Hepatocyte (in vitro differentiated cells): ENCODE measurements at regions not wholly inside any gene's neighbourhood (a gene's known extent, or its start where the extent isn't known, plus 50 kb on each side); places are given as distances from the start of the nearest gene placed in this dataset.

Source experiments
- DNase-seq: peaks from one replicate; pipeline ENCODE4 v3.0.0-alpha.2; 2016; ENCODE audit warnings: low spot score
- H2AFZ ChIP-seq: fragments of 200-600 bp; sonication (generic); 2 replicates; pipeline ENCODE4 v1.6.0; 2016; ENCODE audit warnings: antibody characterized with exemption, mild to moderate bottlenecking
- H3K27ac ChIP-seq: fragments of 200-600 bp; sonication (generic); 2 replicates; pipeline ENCODE4 v1.5.1; 2016; ENCODE audit warnings: mild to moderate bottlenecking
- H3K27me3 ChIP-seq: fragments of 200-600 bp; sonication (generic); 2 replicates; pipeline ENCODE4 v1.6.1; 2016
- H3K36me3 ChIP-seq: fragments of 200-600 bp; sonication (generic); replicated peaks from 2 replicates; pipeline ENCODE4 v1.5.1; 2016; ENCODE audit warnings: low read depth; ENCODE audit not compliant: insufficient read depth
- H3K4me1 ChIP-seq: fragments of 200-600 bp; sonication (generic); 2 replicates; pipeline ENCODE4 v1.5.1; 2016; ENCODE audit warnings: mild to moderate bottlenecking, moderate library complexity; ENCODE audit not compliant: insufficient read depth
- H3K4me2 ChIP-seq: fragments of 200-600 bp; sonication (generic); 2 replicates; pipeline ENCODE4 v1.6.0; 2016
- H3K4me3 ChIP-seq: fragments of 200-600 bp; sonication (generic); 2 replicates; pipeline ENCODE4 v1.5.1; 2016; ENCODE audit warnings: mild to moderate bottlenecking
- H3K79me2 ChIP-seq: fragments of 200-600 bp; sonication (generic); 2 replicates; pipeline ENCODE4 v1.6.0; 2017; ENCODE audit warnings: mild to moderate bottlenecking
- H3K9me2 ChIP-seq: fragments of 200-600 bp; sonication (generic); replicated peaks from 2 replicates; pipeline ENCODE4 v1.6.0; 2017; ENCODE audit warnings: mild to moderate bottlenecking; ENCODE audit not compliant: insufficient read depth
- H3K9me3 ChIP-seq: fragments of 200-600 bp; sonication (generic); 2 replicates; pipeline ENCODE4 v1.5.1; 2016; ENCODE audit warnings: low read depth, mild to moderate bottlenecking
- H4K20me1 ChIP-seq: fragments of 200-600 bp; sonication (generic); 2 replicates; pipeline ENCODE4 v1.6.0; 2016; ENCODE audit warnings: mild to moderate bottlenecking; ENCODE audit not compliant: insufficient read depth, poor library complexity, severe bottlenecking
- CTCF ChIP-seq: fragments of 200-600 bp; sonication (generic); IDR thresholded peaks from 2 replicates; pipeline ENCODE4 v1.5.1; 2016; ENCODE audit warnings: antibody characterized with exemption, mild to moderate bottlenecking; ENCODE audit not compliant: poor library complexity
- EZH2 ChIP-seq: fragments of 200-600 bp; sonication (generic); IDR thresholded peaks from 2 replicates; pipeline ENCODE4 v1.6.1; 2016; ENCODE audit warnings: antibody characterized with exemption, mild to moderate bottlenecking, borderline replicate concordance
- EZH2phosphoT487 ChIP-seq: fragments of 200-600 bp; sonication (generic); IDR thresholded peaks from one replicate; pipeline ENCODE4 v1.6.1; 2018; ENCODE audit warnings: antibody characterized with exemption, mild to moderate bottlenecking, low read depth, moderate library complexity; ENCODE audit not compliant: unreplicated experiment, severe bottlenecking
- WGBS: methylation state at CpG from one replicate; pipeline ENCODE4 v1.1.6; 2016; ENCODE audit warnings: low lambda C conversion rate; ENCODE audit errors: missing lambda C conversion rate; 5-methylcytosine and 5-hydroxymethylcytosine counted together

GRCh38 chr22:48980918-48981317 lies 846.8 kb downstream of the BRD1 start:
- Histone ChIP-seq H3K79me2 (no peaks in the 10 kb centered on the region), H3K4me3 (no peak overlapping the region), H4K20me1 (no peaks in the 10 kb centered on the region), H3K9me2 (no peaks in the 10 kb centered on the region), H3K4me1 (no peaks in the 10 kb centered on the region), H2AFZ (no peak overlapping the region), H3K27me3 (no peaks in the 10 kb centered on the region), H3K4me2 (no peak overlapping the region), H3K27ac (no peak overlapping the region), H3K36me3 (no peaks in the 10 kb centered on the region), H3K9me3 (no peaks in the 10 kb centered on the region)
- 73% methylated on average over 9 of the region's 10 CpGs for WGBS
- no peak for DNase-seq
- TF ChIP-seq CTCF (no peak), EZH2 (no peak), EZH2phosphoT487 (no peak)

GRCh38 chr22:48980409-48980808 lies 847.3 kb downstream of the BRD1 start:
- Histone ChIP-seq H3K4me3 (no peak overlapping the region), H3K27ac (no peak overlapping the region), H3K9me3 (no peaks in the 10 kb centered on the region), H3K4me2 (no peak overlapping the region), H4K20me1 (no peaks in the 10 kb centered on the region), H3K36me3 (no peaks in the 10 kb centered on the region), H3K79me2 (no peaks in the 10 kb centered on the region), H2AFZ (no peak overlapping the region), H3K27me3 (no peaks in the 10 kb centered on the region), H3K4me1 (no peaks in the 10 kb centered on the region), H3K9me2 (no peaks in the 10 kb centered on the region)
- WGBS: 89% methylated on average over 14 of the region's 14 CpGs
- no peak for DNase-seq
- TF ChIP-seq EZH2 (no peak), CTCF (no peak)

GRCh38 chr22:48979482-48979881 lies 848.2 kb downstream of the BRD1 start:
- Histone ChIP-seq H3K9me3 (no peaks in the 10 kb centered on the region), H3K79me2 (no peaks in the 10 kb centered on the region), H4K20me1 (no peaks in the 10 kb centered on the region), H3K27me3 (no peaks in the 10 kb centered on the region), H3K36me3 (no peaks in the 10 kb centered on the region), H3K27ac (no peak overlapping the region), H3K4me2 (no peak overlapping the region), H3K4me1 (no peaks in the 10 kb centered on the region), H3K4me3 (no peak overlapping the region), H2AFZ (no peak overlapping the region), H3K9me2 (no peaks in the 10 kb centered on the region)
- no peak for DNase-seq
- TF ChIP-seq CTCF: no peak
- no peak for TF ChIP-seq EZH2
- TF ChIP-seq EZH2phosphoT487: no peak
- WGBS: 63% methylated on average over 4 of the region's 4 CpGs
